ENCODE measurements at regions not wholly inside any gene's neighbourhood (a gene's known extent, or its start where the extent isn't known, plus 50 kb on each side); places are given as distances from the start of the nearest gene placed in this dataset.

GRCh38 chr1:83769072-83769471, 229.9 kb downstream of the TTLL7 start:
- no peak overlapping the region for H3K27ac ChIP-seq (ENCODE audit: low read depth in 1 of 2, low read length in 2 of 2)
- H3K36me3 ChIP-seq (ENCODE audit: insufficient read depth, low read length): no peaks in the 10 kb centered on the region
- no peaks in the 10 kb centered on the region for H3K9me3 ChIP-seq (ENCODE audit: control insufficient read depth in 1 of 2, insufficient read depth in 1 of 2, low read length in 2 of 2)
- DNase-seq (no peak), ATAC-seq (ENCODE audit: poor library complexity) (no peak)
- POLR2A ChIA-PET: interaction anchor here (0.7 kb wide), 1 partner anchor 44 kb away, joined by 5 read pairs; no protein-coding TSS in a partner anchor
- Mint-ChIP-seq H3K27me3 (no peaks in the 10 kb centered on the region), H3K36me3 (ENCODE audit: low read depth) (no peaks in the 10 kb centered on the region), H3K9me3 (no peaks in the 10 kb centered on the region), H3K4me1 (ENCODE audit: low read depth) (peaks cover 13% of the 10 kb centered on the region), H3K27ac (no peak overlapping the region), H3K4me3 (no peak overlapping the region)
- CTCF ChIA-PET: no interaction called here
- H3K27me3 ChIP-seq (ENCODE audit: control insufficient read depth in 1 of 2, insufficient read depth in 2 of 2, low read length in 2 of 2): no peaks in the 10 kb centered on the region
- no peak overlapping the region for H3K4me3 ChIP-seq (ENCODE audit: low read length)
- intact Hi-C loops (cut with DNase I, micrococcal nuclease): no loop called here
- no peak for TF ChIP-seq CTCF (IDR thresholded peaks at IDR 0.05)
- H3K4me1 ChIP-seq (ENCODE audit: insufficient read depth, low read length): no peaks in the 10 kb centered on the region

GRCh38 chr1:83766241-83766691, 232.7 kb downstream of the TTLL7 start:
- peaks cover 5% of the 10 kb centered on the region for H3K27me3 Mint-ChIP-seq
- DNase-seq: no peak
- H3K9me3 Mint-ChIP-seq: no peaks in the 10 kb centered on the region
- intact Hi-C loops (cut with DNase I, micrococcal nuclease): no loop called here
- no peak overlapping the region for H3K27ac Mint-ChIP-seq
- Histone ChIP-seq H3K9me3 (ENCODE audit: control insufficient read depth in 1 of 2, insufficient read depth in 1 of 2, low read length in 2 of 2) (no peaks in the 10 kb centered on the region), H3K4me3 (ENCODE audit: low read length) (no peak overlapping the region), H3K27ac (ENCODE audit: low read depth in 1 of 2, low read length in 2 of 2) (no peak overlapping the region), H3K27me3 (ENCODE audit: control insufficient read depth in 1 of 2, insufficient read depth in 2 of 2, low read length in 2 of 2) (no peaks in the 10 kb centered on the region), H3K4me1 (ENCODE audit: insufficient read depth, low read length) (no peaks in the 10 kb centered on the region), H3K36me3 (ENCODE audit: insufficient read depth, low read length) (no peaks in the 10 kb centered on the region)
- TF ChIP-seq CTCF (IDR thresholded peaks at IDR 0.05): no peak
- H3K36me3 Mint-ChIP-seq (ENCODE audit: low read depth): no peaks in the 10 kb centered on the region
- POLR2A ChIA-PET: no interaction called here
- H3K4me3 Mint-ChIP-seq: no peak overlapping the region
- ATAC-seq (ENCODE audit: poor library complexity): no peak
- H3K4me1 Mint-ChIP-seq (ENCODE audit: low read depth): peaks cover 13% of the 10 kb centered on the region
- CTCF ChIA-PET: no interaction called here

GRCh38 chr1:83765125-83765524, 233.8 kb downstream of the TTLL7 start:
- no peak overlapping the region for H3K27ac ChIP-seq (ENCODE audit: low read depth in 1 of 2, low read length in 2 of 2)
- H3K4me3 Mint-ChIP-seq: no peak overlapping the region
- H3K36me3 Mint-ChIP-seq (ENCODE audit: low read depth): no peaks in the 10 kb centered on the region
- H3K4me1 ChIP-seq (ENCODE audit: insufficient read depth, low read length): no peaks in the 10 kb centered on the region
- H3K9me3 ChIP-seq (ENCODE audit: control insufficient read depth in 1 of 2, insufficient read depth in 1 of 2, low read length in 2 of 2): no peaks in the 10 kb centered on the region
- no peaks in the 10 kb centered on the region for H3K27me3 ChIP-seq (ENCODE audit: control insufficient read depth in 1 of 2, insufficient read depth in 2 of 2, low read length in 2 of 2)
- intact Hi-C loops (cut with DNase I, micrococcal nuclease): no loop called here
- no peak overlapping the region for H3K4me3 ChIP-seq (ENCODE audit: low read length)
- H3K27ac Mint-ChIP-seq: no peak overlapping the region
- ATAC-seq (ENCODE audit: poor library complexity) (no peak), DNase-seq (no peak)
- H3K4me1 Mint-ChIP-seq (ENCODE audit: low read depth): peaks cover 13% of the 10 kb centered on the region
- CTCF ChIA-PET: no interaction called here
- POLR2A ChIA-PET: no interaction called here
- H3K9me3 Mint-ChIP-seq: no peaks in the 10 kb centered on the region
- TF ChIP-seq CTCF (IDR thresholded peaks at IDR 0.05): no peak
- H3K36me3 ChIP-seq (ENCODE audit: insufficient read depth, low read length): no peaks in the 10 kb centered on the region
- H3K27me3 Mint-ChIP-seq: peaks cover 5% of the 10 kb centered on the region
